Motor neuron (in vitro differentiated cells): ENCODE measurements at regions not wholly inside any gene's neighbourhood (a gene's known extent, or its start where the extent isn't known, plus 50 kb on each side); places are given as distances from the start of the nearest gene placed in this dataset.
A peak's percentile ranks its signal among the peaks of the same experiment; 100 is the strongest.

ENCODE experiments used
- ATAC-seq, 8 experiments: fragments of 200-7000 bp; cut with Tn5 transposase; replicated peaks in 6 of 8; 2 replicates each; pipeline ENCODE4 v1.8.0; 2021; ENCODE audit warnings: mild to moderate bottlenecking in 8 of 8, moderate library complexity in 8 of 8
- H3K27ac ChIP-seq, 2 donors: fragments of 250-450 bp; sonication (Bioruptor Pico); 2 replicates each; pipeline ENCODE4 v1.9.0; 2021; ENCODE audit warnings: antibody characterized with exemption in 2 of 2, mild to moderate bottlenecking in 2 of 2, moderate library complexity in 1 of 2
- H3K4me1 ChIP-seq, 2 donors: fragments of 250-450 bp; sonication (Bioruptor Pico); replicated peaks in 1 of 2; 2 replicates each; pipeline ENCODE4 v1.6.1; 2021; ENCODE audit warnings: antibody characterized with exemption in 2 of 2, mild to moderate bottlenecking in 2 of 2, moderate library complexity in 1 of 2
- H3K4me3 ChIP-seq, 5 donors: fragments of 250-450 bp; sonication (Bioruptor Pico); 2 replicates each; pipeline ENCODE4 v1.9.0; 2021; ENCODE audit warnings: antibody characterized with exemption in 5 of 5, mild to moderate bottlenecking in 5 of 5, moderate library complexity in 4 of 5
- WGBS, 10 experiments: fragments of 450-650 bp; shearing (Covaris generic); methylation state at CpG; one replicate each; pipeline ENCODE4 v1.0.0; 2022; 5-methylcytosine and 5-hydroxymethylcytosine counted together
- in situ Hi-C, 9 experiments: fragments of 400-800 bp; cut with MboI; loops; one replicate each; pipeline ENCODE4 v1.15.0; 2021; ENCODE audit warnings: low sequenced_read_pairs in 9 of 9, low pct_unique_long_range_greater_than_20kb in 2 of 9; ENCODE audit not compliant: unreplicated experiment in 9 of 9

DNA sequence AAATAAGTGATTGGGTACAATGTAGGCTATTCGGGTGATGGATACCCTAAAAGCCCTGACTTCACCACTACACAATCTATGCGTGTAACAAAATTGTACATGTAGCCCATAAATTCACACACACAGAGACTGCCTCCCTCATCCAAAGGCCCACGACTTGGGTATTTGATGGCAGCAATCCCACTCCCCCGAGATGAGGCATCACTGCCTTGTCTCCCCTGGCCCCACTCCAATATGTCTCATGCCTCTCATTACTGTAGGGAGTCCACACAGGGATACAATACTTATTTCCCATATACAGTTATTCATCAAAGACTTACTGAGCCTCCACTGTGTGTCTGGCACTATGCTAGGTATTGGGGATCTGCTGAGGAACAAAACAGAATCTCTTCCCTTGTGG lies 192.6 kb downstream of the CBLN1 start:
- in situ Hi-C loops: no loop called here
- H3K4me3 ChIP-seq: no peak overlapping the region
- no peaks in the 10 kb centered on the region for H3K4me1 ChIP-seq
- no peak for ATAC-seq
- WGBS, 10 experiments: 10 to 80% (median 40%) methylated on average over 1 to 4 of the region's 4 CpGs; no CpG with 5 or more reads in 1 of the 10 experiments
- no peak overlapping the region for H3K27ac ChIP-seq

- in situ Hi-C loops: no loop called here
- 13 to 100% (median 86%) methylated on average over 1 to 2 of the region's 2 CpGs for WGBS, 10 experiments
- H3K4me3 ChIP-seq: no peak overlapping the region
- peaks cover 0 to 3% of the 10 kb centered on the region in 2 donors for H3K4me1 ChIP-seq
- no peak for ATAC-seq
- H3K27ac ChIP-seq: no peak overlapping the region
Observed at GRCh38 chr16:49085686-49086085, 196.0 kb downstream of the CBLN1 start.

- H3K4me3 ChIP-seq: no peak overlapping the region
- peaks cover 0 to 3% of the 10 kb centered on the region in 2 donors for H3K4me1 ChIP-seq
- no peak overlapping the region for H3K27ac ChIP-seq
- ATAC-seq: no peak
- in situ Hi-C loops: no loop called here
Observed at GRCh38 chr16:49084628-49085390, 196.8 kb downstream of the CBLN1 start.

DNA sequence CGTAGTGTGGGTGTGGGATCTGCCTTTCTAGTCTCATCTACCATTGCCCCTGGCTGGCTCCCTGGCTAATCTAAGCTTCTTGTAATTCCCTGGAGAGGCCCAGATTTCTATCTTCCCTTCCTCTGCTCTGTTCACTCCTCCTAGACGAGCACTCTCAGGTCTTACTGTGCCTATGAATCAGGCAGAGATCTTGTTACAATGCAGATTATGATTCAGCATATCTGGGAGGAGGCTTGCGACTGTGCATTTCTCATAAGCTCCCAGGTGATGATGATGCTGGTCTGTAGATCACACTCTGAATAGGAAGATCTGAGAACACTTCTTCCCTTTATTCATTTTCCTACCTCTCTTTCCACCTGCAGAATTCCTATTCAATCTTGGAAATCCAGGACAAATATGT lies 200.1 kb downstream of the CBLN1 start:
- Histone ChIP-seq H3K27ac (no peak overlapping the region), H3K4me1 (peaks cover 0 to 3% of the 10 kb centered on the region in 2 donors), H3K4me3 (no peak overlapping the region)
- WGBS, 10 experiments: 0 to 86% (median 27%) methylated on average over 1 to 3 of the region's 3 CpGs; no CpG with 5 or more reads in 2 of the 10 experiments
- in situ Hi-C loops: no loop called here
- peak in 2 of 8 experiments; percentile 48 to 71 for ATAC-seq

DNA sequence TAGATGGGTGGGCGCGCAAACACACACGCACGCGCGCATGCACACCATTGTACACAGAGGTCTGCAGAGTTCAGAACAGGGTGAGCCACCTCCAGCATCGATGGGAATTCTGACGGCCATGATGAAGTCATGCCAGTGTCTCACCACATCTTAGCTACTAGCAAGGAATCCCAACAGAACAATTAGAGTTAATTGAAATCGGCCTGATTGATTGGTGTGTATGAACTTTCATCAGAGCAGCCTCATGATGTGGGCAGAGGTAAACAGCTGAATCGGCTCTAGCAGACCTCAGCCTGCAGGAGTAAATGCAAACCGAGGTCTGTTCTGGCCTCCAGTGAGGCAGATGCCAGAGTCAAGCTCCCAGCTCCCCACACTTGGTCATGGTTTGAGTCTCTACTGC lies 200.6 kb downstream of the CBLN1 start:
- ATAC-seq: peak in 1 of 8 experiments; percentile 15
- no peak overlapping the region for H3K27ac ChIP-seq
- no peak overlapping the region for H3K4me3 ChIP-seq
- H3K4me1 ChIP-seq: peaks cover 0 to 3% of the 10 kb centered on the region in 2 donors
- in situ Hi-C loops: no loop called here
- WGBS, 10 experiments: 10 to 100% (median 80%) methylated on average over 1 to 10 of the region's 11 CpGs; no CpG with 5 or more reads in 3 of the 10 experiments

- 0 to 100% (median 61%) methylated on average over 1 to 6 of the region's 7 CpGs; no CpG with 5 or more reads in 1 of the 10 experiments for WGBS, 10 experiments
- peaks cover 0 to 3% of the 10 kb centered on the region in 2 donors for H3K4me1 ChIP-seq
- no peak overlapping the region for H3K27ac ChIP-seq
- no peak for ATAC-seq
- no peak overlapping the region for H3K4me3 ChIP-seq
- in situ Hi-C loops: no loop called here
Observed at GRCh38 chr16:49078571-49078970, 203.1 kb downstream of the CBLN1 start.

DNA sequence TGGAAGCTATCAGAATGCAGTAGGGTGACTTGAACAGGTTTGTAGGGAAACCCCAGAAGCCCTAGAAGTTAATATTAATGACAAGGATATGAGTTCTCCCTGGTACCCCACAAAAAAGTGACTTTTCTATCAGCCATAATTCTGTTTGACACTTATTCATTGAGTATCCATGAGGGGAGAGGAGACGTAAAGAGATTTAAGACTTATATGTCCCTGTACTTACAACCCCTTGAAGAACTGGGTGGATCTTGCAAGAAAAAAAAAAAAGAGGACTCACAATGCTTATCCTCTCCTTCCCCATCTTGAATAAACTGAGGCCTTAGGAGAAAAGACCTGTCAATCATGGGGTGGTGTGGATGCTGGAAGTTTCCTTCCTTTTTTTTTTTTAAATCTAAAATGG lies 203.5 kb downstream of the CBLN1 start:
- no peak overlapping the region for H3K4me3 ChIP-seq
- 0 to 100% (median 63%) methylated on average over 1 of the region's 1 CpG; no CpG with 5 or more reads in 2 of the 10 experiments for WGBS, 10 experiments
- H3K27ac ChIP-seq: no peak overlapping the region
- ATAC-seq: no peak
- H3K4me1 ChIP-seq: peaks cover 0 to 3% of the 10 kb centered on the region in 2 donors
- in situ Hi-C loops: no loop called here

DNA sequence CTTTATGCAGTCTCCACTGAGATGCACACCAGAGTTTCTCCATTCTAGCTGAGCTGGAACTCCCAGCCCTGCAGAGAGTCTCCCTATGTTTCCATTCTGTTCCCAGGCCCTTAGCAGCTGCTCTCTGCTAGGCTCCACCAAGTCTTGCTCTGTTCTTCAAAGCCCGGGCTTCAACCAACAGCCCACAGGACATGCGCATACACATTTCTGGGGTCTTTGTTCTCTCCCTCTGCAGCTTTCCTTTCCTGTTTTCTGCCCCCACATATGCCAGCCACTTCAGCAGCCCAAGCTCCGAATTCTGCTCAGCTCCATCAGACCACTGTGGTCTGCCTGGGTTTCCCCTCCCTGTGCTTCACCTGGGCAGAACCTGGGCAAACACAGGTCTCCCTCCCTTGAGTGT lies 205.9 kb downstream of the CBLN1 start:
- Histone ChIP-seq H3K4me1 (no peaks in the 10 kb centered on the region), H3K27ac (no peak overlapping the region), H3K4me3 (no peak overlapping the region)
- WGBS, 10 experiments: 14 to 100% (median 73%) methylated on average over 1 to 3 of the region's 3 CpGs; no CpG with 5 or more reads in 4 of the 10 experiments
- in situ Hi-C loops: no loop called here
- no peak for ATAC-seq

DNA sequence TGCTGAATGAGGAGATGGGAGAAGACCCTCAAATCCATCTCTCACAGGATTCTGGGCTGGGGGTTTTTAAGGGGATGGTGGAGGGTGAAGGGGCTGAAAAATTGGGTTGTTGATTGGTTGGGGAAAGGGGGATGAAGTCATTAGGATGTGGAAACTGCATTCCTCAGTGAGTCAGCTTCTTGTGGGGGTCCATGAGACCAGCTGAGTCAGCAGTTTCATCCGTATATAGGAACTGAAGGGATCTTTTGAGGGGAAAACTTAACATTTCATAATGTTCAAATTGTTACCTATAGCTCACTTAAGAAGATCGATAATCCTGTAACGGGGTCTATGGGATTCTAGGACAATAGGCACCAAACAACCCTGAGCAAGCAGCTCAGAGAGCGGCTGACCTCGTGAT lies 213.4 kb downstream of the CBLN1 start:
- ATAC-seq: no peak
- no peak overlapping the region for H3K4me3 ChIP-seq
- H3K4me1 ChIP-seq: peaks cover 0 to 4% of the 10 kb centered on the region in 2 donors
- in situ Hi-C loops: no loop called here
- WGBS, 10 experiments: 13 to 100% (median 59%) methylated on average over 2 to 4 of the region's 5 CpGs; no CpG with 5 or more reads in 2 of the 10 experiments
- H3K27ac ChIP-seq: no peak overlapping the region

- H3K27ac ChIP-seq: no peak overlapping the region
- 4 to 92% (median 60%) methylated on average over 1 to 4 of the region's 4 CpGs; no CpG with 5 or more reads in 6 of the 10 experiments for WGBS, 10 experiments
- no peak for ATAC-seq
- in situ Hi-C loops: no loop called here
- no peak overlapping the region for H3K4me3 ChIP-seq
- peaks cover 2 to 8% of the 10 kb centered on the region in 2 donors for H3K4me1 ChIP-seq
Observed at GRCh38 chr16:49067776-49068175, 213.9 kb downstream of the CBLN1 start.

DNA sequence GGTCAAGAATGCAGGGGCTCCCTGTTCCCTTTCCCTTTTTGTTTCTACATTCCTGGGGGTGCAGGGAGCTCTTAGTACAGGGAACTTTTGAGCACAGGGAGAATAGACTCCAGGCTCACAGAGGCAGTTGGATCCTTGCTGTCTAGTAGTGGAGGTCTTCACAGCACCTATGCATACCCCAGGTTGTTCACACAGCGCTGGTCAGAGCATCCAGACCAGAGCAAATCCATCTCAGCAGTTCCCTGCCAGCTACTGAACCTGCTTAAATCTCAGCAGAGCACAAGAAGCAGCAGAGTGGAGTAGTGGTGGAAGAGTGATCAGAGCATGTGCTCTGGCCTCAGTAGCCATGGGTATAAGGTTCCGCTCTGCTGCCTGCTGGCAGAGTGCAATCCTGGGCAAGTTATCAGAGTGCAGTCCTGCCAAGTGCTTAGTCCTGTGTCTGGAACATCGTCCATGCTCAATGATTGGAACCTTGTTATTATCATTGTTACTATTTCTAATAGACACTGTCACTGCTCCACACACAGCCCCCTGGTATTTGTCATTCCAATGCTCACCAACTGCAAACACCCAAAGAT lies 220.4 kb downstream of the CBLN1 start:
- peak in 5 of 8 experiments; percentile 48 to 62 (median 55) for ATAC-seq
- in situ Hi-C loops: no loop called here
- peak overlapping the region; percentile 41 to 61 for H3K27ac ChIP-seq
- peaks cover 19 to 33% of the 10 kb centered on the region in 2 donors for H3K4me1 ChIP-seq
- H3K4me3 ChIP-seq: no peak overlapping the region
- WGBS, 10 experiments: 0 to 80% (median 20%) methylated on average over 1 to 3 of the region's 3 CpGs; no CpG with 5 or more reads in 4 of the 10 experiments

DNA sequence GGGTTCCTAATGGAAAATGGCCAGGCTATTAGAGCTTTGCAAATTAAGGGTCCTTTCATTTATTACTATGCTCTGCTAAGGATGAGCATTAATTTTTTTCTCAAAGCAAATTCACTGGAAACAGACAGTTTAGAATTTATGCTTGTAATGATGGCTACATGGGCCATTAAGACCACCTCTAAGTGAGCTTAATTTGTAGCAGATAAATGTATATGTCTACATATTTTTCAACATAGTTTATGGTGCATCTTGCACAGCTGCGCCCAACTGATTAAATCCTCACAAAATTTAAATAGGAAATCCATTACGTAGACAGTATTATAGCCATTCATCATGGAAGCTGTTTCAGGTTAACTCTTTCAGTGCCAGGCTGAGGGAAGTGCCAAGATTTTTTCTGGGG lies 220.9 kb downstream of the CBLN1 start:
- 0 to 39% (median 25%) methylated on average over 1 to 2 of the region's 2 CpGs; no CpG with 5 or more reads in 5 of the 10 experiments for WGBS, 10 experiments
- in situ Hi-C loops: no loop called here
- peak in 5 of 8 experiments; percentile 85 to 91 (median 89) for ATAC-seq
- peak overlapping the region in 1 of 2 donors; percentile 61 for H3K27ac ChIP-seq
- H3K4me3 ChIP-seq: no peak overlapping the region
- peaks cover 19 to 36% of the 10 kb centered on the region in 2 donors for H3K4me1 ChIP-seq

DNA sequence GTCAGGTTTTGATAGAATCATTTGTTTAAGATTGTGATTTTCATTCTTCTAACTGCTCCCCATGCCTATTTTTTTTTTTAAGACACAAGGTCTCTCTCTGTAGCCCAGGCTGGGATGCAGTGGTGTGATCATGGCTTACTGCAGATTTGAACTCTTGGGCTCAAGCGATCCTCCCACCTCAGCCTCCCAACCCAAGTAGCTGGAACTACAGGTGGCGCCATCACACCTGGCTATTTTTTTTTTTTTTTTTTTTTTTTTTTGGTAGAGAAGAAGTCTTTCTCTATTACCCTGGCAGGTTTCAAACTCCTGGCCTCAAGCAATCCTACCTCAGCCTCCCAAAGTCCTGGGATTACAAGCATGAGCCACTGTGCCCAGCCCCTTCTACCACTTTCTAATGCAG lies 223.3 kb downstream of the CBLN1 start:
- no peak overlapping the region for H3K27ac ChIP-seq
- H3K4me1 ChIP-seq: peaks cover 19 to 34% of the 10 kb centered on the region in 2 donors
- in situ Hi-C loops: no loop called here
- 0 to 73% (median 63%) methylated on average over 1 to 2 of the region's 2 CpGs; no CpG with 5 or more reads in 4 of the 10 experiments for WGBS, 10 experiments
- H3K4me3 ChIP-seq: no peak overlapping the region
- no peak for ATAC-seq
